Kidney tubule cell (primary cell): ENCODE measurements at regions not wholly inside any gene's neighbourhood (a gene's known extent, or its start where the extent isn't known, plus 50 kb on each side); places are given as distances from the start of the nearest gene placed in this dataset.
"Not testable (repeated sequence)": the region's sequence is repeated elsewhere in the genome, so short reads cannot be mapped to it uniquely, and the experiment has no call there.

Source experiments
- DNase-seq: peaks from one replicate; pipeline ENCODE4 v3.0.0-alpha.2; 2018; ENCODE audit warnings: low spot score

DNA sequence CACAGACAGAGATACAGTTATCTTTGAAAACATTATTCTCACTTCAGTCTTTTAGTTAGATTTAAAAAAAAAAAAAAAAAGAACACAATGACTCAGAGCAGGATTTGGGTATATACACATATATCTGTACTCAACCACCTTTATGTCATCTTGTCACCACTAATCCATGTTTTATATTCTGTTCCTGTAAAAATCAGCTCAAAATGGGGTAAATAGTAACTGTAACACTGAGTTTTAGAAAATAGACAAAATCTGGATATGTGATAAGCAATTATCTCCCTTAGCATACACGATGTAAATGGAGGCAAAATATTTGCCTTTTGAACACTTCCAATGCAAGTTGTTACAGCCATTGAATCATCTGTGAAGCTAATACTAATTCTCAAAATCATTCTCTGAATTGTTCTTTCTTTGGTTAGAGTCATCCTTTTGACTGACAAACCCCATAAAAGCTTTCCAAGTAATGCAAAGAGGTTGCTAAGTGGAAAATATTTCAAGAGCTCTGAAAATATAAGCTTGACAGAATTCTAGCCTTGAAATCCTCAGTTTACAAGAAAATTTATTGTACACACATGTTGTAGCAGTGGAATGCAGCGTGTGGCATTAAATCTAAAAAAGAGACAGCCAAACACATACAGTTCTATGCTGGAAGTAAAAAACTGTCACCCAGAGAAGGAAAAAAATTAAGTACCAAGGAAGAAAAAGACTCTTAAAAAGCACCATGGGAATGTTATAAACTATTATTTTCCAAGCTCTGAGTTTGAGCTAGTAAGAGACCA, 502.2 kb upstream of the PHF14 start:
- no peak for DNase-seq

DNA sequence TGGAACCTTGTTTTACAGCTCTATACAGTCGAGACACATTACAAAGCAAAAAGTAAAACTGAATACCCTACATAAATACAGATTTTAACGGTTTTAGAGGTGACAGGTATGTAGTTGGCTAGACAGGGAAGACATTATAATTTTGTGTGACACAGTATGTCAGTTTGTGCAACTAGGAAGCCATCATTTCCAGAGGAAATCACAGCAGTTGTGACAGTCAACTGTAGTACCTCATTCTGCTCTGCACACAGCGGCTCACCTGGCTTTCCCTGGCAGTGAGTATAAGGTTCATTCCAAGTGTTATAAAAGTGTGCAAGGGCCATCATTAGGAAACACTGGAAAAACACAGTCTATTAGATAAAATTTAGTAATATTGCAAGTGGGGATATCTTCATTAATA, 501.6 kb upstream of the PHF14 start:
- DNase-seq, result no peak

DNA sequence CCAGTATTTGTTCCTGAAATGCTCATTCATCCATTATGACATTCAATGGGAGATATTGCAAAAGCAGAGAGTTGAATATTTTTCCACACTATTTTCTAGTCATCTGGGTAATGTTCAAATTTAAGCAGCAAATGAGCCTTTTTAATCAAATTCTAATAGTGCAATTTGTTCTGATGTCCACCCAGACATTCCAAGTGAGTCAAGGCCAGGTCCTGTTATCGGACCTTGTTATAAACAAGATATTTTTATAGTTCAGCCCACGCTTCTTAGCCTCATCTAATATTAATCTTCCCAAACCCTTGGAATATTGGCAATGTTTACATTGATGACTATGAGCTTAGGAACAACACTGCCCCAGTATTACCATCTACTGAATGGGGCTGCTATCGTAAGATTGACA, 500.1 kb upstream of the PHF14 start:
- DNase-seq, result no peak

DNA sequence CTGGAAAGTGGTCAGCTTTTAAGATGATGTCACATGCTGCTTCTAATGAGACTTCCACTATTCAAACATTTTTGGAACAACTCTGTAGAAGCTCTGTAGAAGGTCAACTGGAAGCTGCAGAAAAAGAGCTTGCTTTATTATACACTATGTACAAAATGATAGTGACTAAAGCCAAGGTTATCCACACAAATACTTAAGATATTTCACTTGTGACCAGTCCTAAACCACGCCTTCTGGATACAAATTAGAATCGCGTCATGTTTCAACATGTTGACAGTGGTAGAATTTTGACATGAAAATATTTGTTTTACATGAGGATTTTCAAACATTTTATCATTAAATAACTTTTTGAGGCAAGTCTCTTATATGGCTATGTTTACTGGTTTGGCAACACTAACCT, 499.6 kb upstream of the PHF14 start:
- DNase-seq, result no peak

DNA sequence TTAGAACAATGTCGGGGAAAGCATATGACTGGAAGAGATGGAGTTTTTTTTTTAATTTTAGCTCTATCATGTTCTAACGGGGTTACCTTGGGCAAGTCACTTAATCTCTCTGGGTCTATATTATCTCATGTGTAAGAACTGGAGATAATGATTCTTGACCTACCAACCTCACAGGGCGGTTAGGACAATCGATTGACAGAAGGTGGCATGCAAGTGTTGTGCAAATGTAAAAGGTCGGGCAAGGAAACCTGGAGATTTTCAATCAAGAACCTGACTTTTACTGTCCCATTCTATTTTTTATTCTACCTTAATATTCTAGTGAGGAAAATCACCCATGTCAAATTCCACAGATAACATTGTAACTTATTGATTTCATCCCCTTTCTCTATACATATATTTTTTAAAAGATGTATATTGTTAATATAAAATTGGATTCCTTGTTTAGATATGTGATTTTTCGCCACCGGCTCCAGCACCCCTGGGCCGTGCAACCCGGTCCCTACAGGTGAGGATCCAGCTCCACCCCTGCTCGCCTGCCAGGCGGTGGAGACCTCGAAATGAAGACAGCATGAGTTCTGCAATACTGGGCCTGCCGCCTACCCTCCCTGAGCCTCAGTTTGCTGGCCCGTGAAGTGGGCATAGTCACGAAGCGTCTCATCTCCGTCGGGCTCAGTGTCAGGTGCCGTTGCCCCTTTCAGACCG, 497.6 kb upstream of the PHF14 start:
- no peak for DNase-seq

DNA sequence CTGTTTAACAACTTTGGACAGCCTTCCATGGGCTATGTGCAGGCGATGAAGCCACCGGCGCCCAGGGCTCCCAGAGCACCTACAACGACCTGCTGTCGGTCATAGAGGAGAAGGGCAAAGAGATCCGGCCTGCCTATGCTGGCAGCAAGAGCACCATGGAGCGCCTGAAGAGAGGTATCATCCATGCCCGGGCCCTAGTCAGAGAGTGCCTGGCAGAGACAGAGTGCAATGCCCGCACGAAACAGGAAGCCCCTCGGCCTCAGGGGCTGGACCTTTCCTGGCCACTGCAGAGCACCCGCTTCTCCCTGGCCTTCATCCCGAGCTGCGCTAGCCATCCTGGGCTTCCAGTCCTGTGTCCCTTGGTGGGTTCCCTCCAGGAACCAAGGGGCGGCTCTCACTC, 497.0 kb upstream of the PHF14 start:
- DNase-seq, result no peak

DNA sequence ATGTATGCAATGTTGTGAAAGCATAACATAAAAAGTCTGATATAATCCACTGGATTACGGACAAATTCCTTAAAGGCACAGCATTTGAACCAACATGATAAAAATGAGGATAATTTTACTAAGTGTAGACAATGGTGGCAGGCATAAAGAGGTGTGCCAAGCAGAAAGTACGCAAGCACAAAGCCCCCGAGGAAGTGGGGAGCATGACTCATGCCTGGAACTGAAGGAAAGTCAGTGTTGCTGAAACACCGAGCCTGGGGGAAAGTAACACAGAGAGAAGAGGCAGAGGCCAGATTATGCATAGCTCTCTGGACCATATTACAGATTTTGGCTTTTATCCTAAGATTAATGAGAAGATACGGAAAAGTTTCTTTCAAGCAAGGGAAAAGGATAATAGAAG, 490.0 kb upstream of the PHF14 start:
- DNase-seq, result no peak

DNA sequence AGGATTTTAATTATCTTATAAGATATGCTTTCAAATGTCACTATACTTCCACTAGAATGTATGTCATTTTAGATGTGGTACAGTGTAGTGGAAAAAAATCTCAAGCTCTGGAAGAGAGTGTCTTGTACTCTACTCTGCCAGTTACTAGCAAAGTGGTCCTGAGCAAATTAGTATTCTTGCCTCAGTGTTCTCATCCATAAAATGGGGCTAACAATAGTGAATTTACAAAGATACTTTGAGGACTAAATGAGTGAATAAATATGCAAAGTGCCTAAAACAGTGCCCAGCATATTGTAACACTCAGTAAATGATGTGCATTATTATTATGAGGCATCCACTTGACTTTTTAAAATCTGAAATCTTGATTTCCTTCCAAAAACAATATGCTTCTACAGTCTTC, 488.9 kb upstream of the PHF14 start:
- DNase-seq, result no peak

DNA sequence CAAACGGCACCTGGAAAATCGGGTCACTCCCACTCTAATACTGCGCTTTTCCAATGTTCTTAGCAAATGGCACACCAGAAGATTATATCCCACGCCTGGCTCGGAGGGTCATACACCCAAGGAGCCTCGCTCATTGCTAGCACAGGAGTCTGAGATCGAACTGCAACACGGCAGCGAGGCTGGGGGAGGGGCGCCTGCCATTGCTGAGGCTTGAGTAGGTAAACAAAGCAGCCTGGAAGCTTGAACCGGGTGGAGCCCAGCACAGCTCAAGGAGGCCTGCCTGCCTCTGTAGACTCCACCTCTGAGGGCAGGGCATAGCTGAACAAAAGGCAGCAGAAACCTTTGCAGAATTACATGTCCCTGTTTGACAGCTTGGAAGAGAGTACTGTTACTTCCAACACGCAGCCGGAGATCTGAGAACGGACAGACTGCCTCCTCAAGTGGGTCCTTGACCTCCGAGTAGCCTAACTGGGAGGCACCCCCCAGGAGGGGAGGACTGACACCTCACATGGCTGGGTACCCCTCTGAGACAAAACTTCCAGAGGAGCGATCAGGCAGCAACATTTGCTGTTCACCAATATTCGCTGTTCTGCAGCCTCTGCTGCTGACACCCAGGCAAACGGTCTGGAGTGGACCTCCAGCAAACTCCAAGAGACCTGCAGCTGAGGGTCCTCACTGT, 472.3 kb upstream of the PHF14 start:
- not testable (repeated sequence) for DNase-seq

DNA sequence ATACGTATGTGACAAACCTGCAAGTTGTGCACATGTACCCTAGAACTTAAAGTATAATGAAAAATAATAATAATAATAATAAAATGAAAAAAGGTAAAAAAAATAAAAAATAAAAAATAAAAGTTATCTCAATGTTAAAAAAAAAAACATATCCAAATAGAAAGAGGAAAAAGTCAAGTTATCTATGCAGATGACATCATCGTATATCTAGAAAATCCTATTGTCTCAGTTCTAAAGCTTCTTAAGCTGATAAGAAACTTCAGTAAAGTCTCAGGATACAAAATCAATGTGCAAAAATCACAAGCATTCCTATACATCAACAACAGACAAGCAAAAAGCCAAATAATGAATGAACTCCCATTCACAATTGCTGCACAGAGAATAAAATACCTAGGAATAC, 466.6 kb upstream of the PHF14 start:
- DNase-seq, result no peak

DNA sequence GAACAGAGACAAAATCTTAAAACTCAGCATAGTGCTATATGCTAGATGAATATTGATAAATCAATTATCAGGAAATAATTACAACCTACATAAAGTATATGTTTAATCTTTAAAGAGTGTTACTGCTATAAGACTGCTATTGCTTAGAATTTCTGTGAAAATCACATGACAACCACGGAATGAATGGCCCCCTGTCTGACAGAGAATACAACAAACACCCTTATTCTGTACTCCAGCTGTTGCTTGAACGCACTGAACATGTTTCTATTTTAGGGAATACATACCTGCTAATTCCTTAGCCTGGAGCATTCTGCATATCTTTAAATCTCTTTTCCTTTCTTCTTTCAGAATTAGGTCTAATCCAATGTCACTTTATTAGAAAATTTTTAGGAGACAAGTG, 452.4 kb upstream of the PHF14 start:
- no peak for DNase-seq

DNA sequence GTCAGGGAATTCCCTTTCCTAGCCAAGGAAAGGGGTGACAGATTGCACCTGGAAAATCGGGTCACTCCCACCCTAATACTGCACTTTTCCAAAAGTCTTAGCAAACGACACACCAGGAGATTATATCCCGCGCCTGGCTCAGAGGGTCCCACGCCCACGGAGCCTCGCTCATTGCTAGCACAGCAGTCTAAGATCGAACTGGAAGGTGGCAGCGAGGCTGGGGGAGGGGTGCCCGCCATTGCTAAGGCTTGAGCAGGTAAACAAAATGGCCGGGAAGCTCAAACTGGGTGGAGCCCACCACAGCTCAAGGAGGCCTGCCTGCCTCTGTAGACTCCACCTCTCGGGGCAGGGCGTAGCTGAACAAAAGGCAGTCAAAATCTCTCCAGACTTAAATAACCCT, 440.2 kb upstream of the PHF14 start:
- not testable (repeated sequence) for DNase-seq

DNA sequence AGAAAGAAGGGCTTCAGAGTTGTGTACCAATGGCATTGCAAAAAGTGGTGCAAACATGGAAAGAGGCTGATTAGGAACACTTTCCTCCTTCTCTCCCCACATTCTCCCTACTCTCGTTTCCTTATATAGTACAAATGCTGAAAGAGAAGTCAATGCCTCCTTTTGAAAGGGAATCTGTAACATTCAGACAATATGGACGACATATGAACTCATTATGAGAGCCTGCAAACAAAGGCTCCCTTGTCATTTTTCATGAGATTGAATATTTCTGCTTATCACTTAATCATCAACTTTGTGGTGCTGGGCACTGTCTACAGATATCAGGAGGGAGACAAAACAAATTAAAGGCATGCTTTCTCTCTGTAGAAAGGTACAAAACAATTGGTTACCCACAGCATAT, 437.1 kb upstream of the PHF14 start:
- DNase-seq, result no peak

DNA sequence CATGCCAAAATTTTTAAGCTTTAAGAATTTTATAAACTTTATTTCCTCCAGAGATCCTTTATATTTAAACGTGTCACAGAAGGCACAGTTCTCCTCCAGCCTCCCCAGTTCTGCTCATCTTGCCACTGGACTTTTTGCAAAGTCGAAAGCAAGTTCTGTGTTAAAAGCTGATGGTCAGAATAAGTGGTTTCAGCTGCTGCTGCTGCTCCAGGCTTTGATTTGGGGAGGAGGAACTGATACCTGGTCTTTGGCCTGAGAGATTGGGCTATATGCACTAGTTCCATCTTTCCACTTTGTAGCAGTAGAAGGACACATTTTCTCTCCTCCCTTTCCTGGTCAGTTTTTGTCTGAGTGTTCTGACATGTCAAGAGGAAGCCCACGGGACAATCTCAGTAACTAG, 435.9 kb upstream of the PHF14 start:
- no peak for DNase-seq

DNA sequence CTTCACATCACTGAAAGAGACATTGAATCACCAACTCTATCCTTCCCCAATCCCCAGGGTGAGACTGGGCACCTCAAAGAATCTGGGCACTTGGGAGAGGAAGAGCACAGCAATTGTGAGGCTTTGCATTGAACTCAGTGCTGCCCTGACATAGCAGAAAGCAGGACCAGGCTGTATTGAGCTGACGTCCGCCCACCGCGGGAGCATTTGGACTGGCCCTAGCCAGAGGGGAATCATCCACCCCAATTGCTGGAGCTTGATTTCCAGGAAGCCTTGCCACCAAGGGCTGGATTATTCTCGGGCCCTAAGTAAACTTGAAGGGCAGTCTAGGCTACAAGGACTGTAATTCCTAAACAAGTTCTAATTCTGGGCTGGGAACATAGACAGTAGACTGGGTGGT, 416.3 kb upstream of the PHF14 start:
- no peak for DNase-seq

DNA sequence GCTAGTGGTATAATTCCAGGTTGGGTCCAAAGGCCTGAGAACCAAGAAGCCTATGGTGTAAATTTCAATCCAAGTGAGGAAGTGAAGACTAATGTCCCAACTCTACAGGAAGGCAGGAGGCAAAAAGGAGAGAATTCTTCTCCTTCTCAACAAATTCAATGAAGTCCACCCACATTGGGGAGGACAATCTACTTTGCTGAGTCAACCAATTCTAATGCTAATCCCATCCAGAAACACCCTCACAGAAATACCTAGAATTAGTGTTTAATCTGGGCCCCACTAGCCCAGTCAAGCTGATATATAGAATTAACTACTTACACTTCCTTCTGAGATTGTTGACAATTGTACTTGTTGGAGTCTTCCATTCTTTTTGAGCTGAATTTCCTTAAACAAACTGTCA, 413.2 kb upstream of the PHF14 start:
- DNase-seq, result no peak

DNA sequence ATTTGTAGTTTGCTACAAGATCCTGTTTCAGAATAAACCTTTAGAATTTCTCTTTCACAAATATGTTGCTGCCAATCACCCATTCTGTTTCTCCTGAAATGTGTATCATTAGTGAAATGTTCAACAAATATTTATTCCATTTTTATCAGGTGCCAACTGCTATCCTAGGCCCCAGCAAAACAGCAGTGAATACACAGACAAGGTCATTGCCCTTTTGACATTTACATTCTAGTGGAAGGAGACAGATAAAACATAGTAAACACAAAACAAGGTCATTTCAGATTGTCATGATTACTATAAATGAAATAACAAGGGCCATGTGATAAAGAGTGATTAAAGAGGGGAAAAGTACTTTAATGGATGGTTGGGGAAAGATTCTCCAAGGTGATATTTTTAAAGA, 404.8 kb upstream of the PHF14 start:
- no peak for DNase-seq

DNA sequence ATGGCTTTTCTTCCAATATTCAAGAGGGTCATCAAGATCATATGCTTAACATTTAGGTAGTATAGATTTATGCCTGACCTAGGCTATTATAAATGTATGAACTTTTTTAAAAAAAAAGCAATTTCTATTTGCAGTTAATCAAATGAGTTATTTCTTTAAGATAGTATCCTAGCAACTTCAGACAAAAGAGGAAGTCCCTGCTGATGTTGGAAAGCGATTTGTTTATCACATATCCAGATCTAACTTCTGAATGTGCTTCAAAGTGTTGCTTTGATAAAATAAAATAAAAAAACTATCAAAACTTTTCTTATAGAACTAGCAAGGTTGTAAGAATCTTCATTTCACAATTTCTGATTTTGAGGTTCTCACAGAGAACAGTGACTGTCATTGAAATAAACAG, 401.9 kb upstream of the PHF14 start:
- no peak for DNase-seq

DNA sequence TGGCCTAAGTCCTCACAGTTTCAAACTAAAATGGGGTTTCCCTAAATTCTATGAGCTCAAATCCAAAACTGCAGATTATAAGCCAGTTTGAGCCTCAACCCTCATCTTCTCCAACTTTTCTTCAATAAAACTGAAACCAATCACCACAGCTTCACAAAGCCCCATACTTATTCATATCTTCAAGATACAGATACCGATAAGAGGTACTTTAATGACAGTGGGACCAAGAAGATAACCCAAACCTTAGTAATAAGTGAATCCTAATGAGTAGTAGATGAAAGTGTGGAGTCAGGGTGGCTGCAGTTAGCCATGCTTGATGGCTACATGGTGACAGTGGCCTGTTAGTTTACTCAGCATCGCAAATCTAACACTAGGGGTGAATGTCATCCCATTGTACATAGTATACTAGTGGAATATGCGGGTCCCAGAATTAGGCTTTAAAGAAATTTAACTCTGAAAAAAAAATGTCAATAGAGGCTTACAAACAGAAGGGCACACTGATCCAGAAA, 395.8 kb upstream of the PHF14 start:
- DNase-seq, result no peak

DNA sequence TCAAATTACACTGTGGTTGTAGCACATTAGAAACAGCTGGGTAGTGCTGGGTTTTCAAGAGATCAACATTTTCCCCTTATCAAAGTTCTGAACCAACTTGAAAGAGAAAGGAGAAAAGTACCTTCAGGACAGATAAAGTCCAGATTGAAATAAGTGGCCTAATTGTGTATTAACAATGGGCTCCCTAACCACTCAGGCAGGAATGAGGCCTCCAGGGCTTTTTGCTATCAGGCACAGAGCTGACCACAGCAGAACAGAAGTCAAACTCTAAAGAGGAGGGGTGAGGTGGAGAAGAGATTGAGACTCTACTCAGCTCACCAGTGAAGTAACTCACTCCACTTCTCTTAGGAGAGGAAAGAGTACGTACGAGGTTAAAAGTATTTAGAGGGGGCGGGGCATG, 394.1 kb upstream of the PHF14 start:
- DNase-seq, result no peak

DNA sequence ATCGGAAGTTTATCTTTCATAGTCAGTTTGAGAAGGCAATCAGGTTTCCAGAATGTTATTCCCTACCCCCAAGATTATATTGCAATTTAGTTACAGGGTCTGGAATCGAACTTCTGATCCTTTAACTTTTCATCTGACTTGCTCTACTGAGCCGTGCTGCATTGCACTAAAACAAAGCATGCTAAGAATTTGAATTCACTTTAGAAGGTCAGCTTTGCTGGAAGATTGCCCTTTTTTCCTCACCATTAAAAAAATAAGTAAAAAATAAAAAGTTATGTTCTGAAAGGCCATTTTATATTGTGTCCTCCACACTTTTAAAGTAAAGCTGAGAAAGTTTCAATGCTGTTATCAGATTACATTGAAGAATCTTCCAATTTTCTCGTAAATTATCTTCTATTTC, 388.8 kb upstream of the PHF14 start:
- no peak for DNase-seq

DNA sequence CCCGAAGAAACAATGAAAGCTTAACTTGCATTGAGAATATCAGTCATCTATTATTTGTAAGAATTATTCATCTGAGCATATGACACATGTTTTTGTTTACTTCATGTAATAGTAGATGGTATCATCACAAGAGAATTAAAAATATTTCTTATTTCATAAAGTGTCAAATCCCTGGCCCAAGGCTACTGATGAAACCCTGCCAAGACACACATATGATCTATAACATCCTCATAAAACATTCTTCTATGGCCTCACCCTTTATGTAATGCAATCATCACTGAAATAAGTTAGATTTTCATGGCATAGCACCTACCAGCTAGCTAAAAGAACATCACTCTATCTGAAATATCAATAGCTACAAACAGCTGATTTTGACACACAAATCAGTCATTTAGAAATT, 385.6 kb upstream of the PHF14 start:
- no peak for DNase-seq

DNA sequence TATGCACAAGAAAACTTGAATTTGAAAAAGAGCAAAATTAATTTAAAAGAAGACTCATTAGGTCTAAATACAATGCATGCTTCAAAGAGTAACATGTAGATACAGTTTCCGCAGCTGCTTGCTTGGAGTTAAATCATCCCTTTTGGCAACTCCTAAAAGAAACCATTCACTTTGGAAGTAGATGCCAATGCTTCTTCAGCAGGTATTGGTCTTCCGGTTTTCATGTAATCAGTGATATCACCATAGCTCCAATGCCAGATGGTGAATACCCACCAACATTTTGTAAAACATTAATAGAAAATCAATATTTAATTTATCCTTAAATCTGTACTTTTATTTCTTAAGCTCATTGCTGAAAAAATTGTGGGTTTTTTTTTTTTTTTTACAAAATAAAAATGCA, 381.1 kb upstream of the PHF14 start:
- DNase-seq, result no peak
